TTC549 (cell line): ENCODE measurements at regions not wholly inside any gene's neighbourhood (a gene's known extent, or its start where the extent isn't known, plus 50 kb on each side); places are given as distances from the start of the nearest gene placed in this dataset.
"Not testable (repeated sequence)": the region's sequence is repeated elsewhere in the genome, so short reads cannot be mapped to it uniquely, and the experiment has no call there.

Experiments
- FAIRE-seq: peaks from 2 replicates; lab custom pipeline; 2012; peaks lifted over from hg19 to GRCh38; lab: Jason Lieb, UNC

DNA sequence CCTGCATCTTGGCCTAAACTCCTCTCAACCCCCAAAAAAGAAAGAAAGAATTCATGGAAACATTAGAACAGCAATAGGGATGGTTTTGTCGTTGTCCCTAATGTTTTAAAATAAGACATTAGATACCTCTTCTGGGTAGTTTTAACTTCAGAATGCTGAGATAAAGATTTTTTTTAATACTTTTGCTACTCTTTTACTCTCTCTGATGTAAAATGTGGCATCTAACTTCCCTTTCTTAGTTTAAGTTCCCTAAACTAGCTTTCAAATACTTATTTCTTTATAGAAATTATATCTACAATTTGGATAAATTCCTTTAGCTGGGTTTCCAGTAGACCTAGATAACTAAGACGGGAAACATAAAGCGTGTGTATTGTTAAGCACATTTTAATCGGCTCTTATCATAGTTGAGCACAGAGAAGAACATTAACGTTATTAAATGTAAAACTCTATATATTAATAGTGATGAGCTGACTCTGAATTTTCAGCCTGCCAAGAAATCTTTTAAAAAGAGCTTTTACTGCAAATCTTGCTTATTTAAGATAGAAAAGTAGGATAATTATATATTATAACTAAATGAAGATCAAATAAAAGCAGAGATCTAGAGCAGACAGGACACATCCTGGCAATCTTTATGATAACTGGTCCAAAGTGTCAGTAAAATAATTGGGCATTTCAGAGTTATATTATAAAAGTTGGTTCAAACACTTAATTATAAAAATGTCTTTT, 183.2 kb downstream of the CYB561 start:
- FAIRE-seq: no peak

DNA sequence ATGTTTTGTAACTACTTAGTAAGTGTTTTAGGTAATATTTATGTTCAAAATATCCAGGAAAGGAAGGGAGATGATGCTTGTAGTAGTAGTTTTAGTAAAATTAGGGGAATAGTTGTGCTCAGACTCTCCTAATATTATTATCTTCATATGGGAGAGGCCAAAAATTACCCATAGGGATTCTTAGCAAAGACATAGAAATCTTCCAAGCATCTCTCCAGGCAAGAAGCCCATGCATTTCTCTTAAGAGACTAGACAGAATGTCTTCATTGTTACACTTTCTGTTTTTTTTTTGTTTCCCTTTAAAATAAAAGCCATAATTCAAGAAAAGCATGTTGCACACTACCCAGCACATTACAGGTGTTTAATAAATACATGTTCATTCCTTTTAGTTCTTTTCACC, 180.6 kb downstream of the CYB561 start:
- FAIRE-seq: no peak

DNA sequence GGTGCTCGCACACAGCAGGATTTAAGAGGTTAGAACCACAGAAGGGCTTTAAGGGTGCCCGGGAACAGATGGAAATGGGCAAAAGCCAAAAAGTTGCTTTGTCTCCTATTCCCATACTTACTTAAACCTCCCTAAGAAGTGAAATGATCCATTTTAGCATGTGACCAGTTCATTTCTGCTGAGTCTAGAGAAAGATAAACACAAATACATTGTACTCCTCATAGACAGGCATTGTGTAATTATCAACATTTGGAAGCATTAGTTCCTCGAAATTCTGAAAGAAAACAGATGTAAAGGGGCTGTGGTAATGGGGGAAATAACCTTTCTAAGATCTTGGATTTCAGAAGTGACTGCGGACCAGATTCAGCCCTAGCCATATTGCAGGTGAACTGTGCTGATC, 178.3 kb downstream of the CYB561 start:
- FAIRE-seq: no peak

DNA sequence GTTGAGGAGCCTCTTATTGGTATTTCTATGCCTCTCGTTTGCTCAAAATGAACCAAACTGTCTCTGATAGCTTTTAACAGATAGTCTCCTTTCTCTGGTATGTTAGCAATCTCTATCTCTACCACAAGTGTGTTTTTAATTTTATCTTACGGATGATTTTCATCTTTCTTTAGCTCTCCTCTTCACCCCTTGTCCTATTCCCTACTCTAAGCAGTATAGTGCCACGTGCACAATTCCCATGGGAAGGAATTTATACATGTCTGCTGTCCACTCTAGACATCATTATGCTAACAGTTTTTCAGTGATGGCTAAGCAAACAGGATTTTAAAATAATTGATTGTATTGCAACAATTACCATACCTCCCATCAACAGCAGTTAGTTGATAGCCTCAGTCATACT, 177.3 kb downstream of the CYB561 start:
- no peak for FAIRE-seq

DNA sequence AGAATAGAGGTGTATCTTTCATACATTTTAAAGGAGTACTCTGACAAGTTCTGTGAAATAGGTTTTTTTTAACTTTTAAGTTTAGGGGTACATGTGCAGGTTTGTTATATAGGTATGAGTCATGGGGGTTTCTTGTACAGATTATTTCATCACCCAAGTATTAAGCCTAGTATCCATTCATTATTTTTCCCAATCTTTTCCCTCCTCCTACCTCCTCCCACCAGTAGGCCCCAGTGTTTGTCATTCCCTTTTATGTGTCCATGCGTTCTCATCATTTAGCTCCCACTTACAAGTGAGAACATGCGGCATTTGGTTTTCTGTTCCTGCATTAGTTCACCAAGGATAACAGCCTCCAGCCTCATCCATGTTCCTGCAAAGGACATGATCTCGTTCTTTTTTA, 175.5 kb downstream of the CYB561 start:
- FAIRE-seq: no peak

DNA sequence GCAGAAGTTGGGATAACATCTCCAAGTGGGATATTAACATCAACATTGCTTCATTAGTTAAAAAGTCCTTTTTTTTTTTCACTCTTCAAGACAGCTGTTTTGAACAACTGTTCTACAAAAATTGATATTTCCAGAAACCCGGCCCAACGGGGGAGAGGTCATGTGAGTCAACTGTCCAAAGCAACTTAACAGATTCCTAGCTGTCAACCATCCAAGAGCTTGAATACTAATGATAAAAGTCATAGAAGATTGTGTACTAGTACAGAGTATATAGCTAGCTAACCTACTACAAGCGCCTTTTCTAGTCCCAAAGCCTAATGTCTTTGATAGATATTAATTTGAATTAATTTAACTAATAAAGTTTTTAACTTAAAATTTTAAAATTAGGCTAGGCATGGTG, 172.0 kb downstream of the CYB561 start:
- FAIRE-seq: no peak

DNA sequence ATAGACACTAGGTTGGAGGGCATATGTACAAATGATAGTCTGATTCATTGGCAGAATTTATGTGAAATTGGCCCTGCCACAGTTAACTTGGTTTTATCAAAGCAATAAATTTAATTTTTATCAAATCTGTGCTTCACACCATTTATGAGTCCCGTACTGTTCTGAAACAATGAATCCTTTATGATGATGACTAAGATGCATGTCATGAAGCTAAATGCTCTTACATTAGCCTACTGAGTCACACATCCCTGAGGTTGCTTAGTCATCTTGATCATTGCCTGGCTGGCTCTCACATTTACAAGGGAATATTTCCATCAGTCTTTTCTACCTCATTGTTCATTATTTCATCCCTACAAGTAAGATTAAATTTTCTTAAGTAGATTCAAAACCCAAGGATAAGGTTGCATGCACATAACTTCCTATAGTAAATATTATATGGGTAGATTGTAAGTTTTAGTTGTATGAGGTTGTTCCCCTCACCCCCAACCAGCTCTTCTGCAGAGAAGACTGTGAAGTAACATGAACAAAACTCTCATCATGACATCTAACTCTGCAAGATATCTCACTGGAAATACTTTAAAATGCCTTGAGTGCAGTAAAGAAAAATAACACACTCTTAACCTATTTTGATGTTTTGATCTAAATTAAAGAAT, 170.7 kb downstream of the CYB561 start:
- FAIRE-seq: no peak

GRCh38 chr17:63275971-63276745, 169.9 kb downstream of the CYB561 start:
- FAIRE-seq: no peak

DNA sequence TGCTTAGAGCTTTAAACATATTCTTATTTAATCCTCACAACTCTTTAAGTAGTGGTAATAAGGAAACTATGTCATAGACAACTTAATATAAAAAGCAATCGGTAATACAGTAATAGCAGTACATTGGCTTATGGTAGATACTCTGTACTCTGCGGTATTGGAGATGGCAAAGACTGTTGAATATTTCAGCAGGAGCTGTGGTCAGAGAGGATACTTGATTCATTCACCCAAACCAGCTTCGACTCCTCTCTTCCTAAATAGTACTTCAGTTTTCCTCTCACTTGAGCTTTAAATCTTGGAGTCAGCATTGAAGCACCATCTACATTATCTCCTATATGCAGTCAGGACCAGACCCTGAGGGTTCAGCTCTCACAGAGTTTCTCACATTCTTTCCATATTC, 169.3 kb downstream of the CYB561 start:
- FAIRE-seq: no peak

DNA sequence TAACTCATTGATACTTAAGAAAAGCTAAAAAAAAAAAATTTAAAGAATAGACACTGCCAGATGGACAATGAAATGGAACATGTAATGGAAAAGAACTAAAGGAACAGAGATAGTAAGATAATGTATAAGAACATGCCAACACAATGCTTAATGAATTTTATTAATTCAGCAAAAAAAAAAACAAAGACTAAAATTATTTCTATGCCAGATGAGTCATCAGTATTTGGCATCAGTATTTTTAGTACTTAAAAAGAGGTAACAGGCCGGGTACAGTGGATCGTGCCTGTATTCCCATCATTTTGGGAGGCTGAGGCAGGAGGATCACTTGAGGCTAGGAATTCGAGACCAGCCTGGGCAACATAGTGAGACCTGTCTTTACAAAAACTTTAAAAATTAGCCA, 168.5 kb downstream of the CYB561 start:
- FAIRE-seq: no peak

DNA sequence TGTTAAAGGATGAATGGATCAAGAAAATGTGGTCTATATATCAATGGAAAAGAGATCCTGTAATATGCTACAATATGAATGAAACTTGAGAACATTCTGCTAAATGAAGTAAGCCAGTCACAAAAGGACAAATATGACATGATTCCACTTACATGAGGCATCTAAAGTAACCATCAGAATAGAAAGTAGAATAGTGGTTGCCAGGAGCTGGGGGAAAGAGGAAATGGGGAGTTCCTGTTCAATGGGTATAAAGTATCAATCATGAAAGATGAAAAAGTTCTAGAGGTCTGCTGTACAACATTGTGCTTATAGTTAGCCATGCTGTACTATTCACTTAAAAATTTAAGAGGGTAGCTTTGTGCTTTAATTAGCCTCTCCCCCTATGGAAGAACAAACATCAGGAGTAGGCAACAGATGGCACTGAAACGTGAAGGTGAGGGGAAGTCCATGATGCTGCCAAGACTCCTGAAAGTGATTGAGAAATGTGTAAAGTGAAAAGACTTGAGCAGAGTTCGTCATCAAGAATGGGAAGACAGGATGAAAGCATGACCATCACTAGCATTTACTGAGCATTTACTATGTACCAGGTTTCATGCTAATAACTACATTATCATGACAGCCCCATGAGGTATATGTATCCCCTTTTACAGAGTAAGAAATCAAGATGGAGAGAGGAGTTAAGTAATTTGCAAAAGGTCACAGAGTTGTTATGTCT, 167.2 kb downstream of the CYB561 start:
- no peak for FAIRE-seq

DNA sequence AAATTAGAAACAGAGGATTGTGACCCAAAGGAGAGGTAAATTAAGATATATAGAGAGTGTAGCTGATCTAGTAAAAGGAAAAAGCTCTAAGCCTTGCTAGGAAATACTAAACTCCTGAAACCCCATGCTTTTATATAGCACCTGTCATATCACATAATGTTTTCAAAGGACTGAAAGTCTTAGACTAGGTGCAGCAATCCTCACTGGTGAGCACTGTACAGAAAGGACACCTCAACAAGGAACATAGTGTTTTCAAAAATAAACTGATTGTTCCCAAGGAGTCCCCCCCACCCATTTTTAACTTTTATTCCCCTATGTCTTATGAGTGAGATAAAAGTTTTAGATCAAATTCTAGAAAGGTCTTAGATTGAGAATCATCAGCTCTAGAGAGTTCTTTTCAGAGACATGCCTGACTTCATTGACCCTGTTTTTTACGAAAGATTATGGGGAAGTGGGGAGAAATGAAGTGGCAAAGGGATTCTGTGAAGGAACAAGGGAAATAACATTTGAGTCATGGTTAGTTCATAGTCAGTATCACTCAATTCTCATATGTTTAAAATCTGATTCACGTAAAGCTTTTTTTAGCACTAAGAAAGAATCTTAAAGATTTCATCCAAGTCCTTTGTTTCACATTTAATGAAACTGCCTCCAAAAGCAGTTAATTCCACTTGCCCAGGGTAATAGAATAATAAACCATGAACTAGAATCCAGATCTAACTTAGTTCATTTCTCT, 166.4 kb downstream of the CYB561 start:
- no peak for FAIRE-seq

DNA sequence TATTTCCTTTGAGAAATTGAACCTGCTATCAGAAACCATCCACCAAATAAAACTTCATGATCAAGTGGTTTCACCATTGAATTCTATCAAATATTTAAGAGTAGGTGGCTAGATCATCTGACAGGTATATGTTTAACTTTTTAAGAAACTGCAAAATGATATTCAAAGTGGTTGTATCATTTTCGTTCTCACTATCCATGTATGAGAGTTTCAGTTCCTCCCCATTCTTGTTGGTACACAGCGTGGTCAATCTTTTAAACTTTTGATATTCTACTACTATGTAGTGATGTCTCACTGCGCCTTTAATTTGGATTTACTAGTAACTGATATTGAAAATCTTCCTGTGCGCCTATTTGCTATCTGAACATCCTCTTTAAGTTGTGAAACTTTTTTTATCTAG, 163.7 kb downstream of the CYB561 start:
- FAIRE-seq: no peak

- FAIRE-seq: no peak
Measured at GRCh38 chr17:63285551-63285950, 160.6 kb downstream of the CYB561 start.

DNA sequence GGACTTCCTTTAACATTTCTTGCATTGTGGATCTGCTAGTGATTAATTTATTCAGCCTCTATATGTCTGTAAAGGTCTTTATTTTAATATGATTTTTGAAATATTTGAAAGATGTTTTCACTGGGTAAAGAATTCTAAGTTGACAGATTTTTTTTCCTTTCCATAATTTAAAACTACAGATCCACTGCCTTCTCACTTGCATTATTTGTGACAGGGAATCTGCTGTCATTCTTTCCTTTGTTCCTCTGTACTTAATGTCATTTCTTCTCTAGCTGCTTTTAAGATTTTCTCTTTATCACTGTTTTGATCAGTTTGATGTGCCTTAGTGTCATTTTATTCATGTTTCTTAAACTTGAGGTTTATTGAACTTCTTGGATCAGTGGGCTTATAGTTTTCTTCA, 159.9 kb downstream of the CYB561 start:
- FAIRE-seq: no peak

DNA sequence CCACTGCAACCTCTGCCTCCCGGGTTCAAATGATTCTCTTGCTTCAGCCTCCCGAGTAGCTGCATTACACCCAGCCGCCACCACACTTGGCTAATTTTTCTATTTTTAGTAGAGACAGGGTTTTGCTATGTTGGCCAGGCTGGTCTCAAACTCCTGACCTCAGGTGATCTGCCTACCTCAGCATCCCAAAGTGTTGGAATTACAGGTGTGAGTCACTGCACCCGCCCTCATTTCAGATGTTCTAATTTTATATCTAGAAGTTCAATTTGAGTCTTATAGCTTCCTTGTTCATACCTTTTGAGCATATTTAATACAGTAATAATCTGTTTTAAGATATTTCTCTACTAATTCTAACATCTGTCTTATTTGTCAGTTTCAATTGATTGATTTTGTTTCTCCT, 159.1 kb downstream of the CYB561 start:
- not testable (repeated sequence) for FAIRE-seq

DNA sequence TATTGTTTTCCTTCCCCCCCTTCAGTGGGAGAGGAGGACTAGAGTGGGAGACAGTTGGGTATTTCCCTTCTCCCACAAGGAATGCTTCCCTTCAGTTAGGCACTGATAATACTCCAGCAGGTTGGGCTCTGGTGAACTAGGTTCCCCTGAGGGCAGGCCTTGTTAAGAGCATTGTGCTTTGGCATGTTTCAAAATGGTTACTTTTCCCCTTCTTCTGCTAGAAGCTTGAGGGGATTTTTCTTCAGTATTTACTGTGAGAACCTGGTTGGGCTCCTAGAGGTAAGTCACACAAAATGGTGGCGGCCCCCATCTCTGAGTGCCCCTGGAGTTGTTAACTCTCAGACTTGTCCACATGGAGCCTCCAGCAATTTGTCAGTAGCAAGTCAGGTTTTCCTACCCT, 156.2 kb downstream of the CYB561 start:
- no peak for FAIRE-seq

GRCh38 chr17:63290351-63290750, 155.8 kb downstream of the CYB561 start:
- FAIRE-seq: no peak

- FAIRE-seq: no peak
Measured at GRCh38 chr17:63290784-63291183, 155.3 kb downstream of the CYB561 start.

DNA sequence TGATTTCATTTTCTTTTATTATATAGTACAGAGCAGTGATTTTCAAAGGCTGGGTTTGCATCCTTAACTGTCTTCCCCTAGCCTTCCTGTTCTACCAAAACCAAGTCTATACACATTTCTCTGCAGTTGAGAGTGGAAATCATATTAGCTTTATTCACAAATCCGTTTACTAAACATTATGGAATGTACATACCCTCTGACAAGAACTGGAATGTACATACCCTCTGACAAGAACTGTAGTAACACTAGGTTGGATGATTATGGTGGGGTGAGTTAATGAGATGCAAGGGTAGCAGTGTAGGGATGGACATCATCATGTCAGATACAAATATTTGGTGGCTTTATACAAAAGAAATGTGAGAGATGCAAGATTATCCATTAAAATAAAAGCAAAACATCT, 154.8 kb downstream of the CYB561 start:
- no peak for FAIRE-seq

GRCh38 chr17:63292421-63292820, 153.7 kb downstream of the CYB561 start:
- no peak for FAIRE-seq
